HG02759 (cell line): ENCODE measurements at regions not wholly inside any gene's neighbourhood (a gene's known extent, or its start where the extent isn't known, plus 50 kb on each side); places are given as distances from the start of the nearest gene placed in this dataset.

ENCODE experiments used
- ATAC-seq: cut with Tn5 transposase; IDR thresholded peaks from one replicate; pipeline ENCODE4 v1.9.1; 2021; ENCODE audit warnings: mild to moderate bottlenecking, moderate library complexity; ENCODE audit not compliant: unreplicated experiment

DNA sequence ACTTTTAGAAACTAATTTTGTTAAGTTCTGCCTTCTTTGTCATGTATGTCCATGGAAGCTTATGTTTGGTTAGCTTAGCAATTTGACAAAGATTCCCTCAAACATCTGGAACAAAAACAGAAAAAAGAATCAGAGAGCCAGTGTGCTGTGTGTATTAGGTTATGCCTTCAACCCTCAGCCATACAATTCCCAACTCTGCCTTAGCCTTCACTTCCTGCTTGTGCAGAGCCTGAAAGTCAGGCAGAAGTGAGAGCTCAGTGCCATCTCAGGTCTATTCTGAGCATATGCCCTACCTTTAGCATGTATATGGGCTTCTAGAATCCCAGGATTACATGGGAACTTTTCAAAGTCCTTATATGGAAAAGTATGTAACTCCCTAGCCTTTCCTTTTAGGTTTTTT, 58.2 kb upstream of the STOX2 start:
- no peak for ATAC-seq

DNA sequence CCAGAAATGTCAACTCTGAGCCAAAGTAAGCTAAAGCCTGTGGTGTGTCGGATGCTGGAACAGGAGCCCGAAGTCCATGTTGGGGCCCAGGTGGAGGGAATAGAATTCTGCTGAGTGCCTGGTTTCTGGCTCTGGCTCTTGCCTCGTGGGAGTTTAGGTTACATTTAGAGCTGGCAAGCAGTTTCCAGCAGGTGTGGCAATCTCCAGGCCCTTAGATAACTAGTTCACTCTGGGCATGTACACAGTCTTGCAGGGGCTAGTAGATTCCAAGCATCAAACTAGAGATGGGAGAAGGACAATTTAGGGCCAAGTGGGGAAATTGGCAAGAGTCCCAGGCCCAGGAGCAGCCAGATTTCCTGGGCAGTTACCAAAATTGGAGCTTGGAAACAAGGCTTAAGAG, 56.3 kb upstream of the STOX2 start:
- no peak for ATAC-seq

DNA sequence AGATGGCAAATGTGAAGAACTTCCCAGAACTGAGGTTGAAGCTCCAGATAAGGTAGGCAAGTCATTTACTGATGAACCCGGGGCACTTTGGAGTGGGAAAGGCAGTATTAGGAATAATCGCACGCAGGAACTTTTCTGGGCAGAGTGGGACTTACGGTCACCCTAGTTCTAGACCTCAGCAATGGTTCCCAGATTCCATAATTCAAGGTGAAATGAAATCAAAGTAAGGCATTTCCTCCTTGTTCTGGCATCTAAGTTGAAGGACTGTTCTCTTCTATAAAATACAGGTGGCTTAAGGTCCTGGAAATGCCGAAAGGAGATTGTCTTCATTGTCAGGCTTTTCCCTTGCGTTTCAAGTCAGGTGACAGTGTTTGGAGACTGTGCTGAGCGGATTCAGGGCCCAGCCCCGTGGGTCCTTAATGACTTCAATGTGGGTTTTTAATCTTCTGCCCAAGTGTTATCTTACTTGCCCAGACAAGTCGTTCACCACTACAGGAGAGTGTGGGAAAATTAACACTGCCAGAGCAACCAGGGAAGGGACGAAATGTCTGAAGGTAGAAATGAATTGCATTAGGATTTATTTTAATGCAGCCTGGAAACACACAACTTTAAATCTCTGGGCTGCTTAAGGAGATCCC, 52.1 kb upstream of the STOX2 start:
- no peak for ATAC-seq

DNA sequence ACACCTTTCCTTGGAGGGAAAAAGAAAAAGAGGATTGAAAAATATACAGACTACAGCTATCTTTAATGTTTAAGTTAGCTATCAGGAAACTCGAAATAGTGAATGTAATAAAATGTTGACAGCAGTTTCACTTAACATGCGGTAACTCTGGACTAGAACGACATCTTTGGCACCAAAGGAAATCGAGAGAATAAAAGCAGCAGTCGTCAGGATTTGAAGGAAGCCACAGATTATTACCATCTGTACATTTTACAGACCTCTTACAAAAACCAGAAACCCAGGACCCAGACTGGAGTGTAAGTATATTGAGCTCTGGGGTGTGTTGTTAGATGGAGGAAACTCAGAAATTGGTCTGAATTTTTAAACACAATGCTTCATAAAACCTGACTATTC, 51.6 kb upstream of the STOX2 start:
- ATAC-seq, result no peak
